Heart left ventricle (tissue), 16 donors: ENCODE measurements at regions not wholly inside any gene's neighbourhood (a gene's known extent, or its start where the extent isn't known, plus 50 kb on each side); places are given as distances from the start of the nearest gene placed in this dataset.

ENCODE experiments used
- ATAC-seq, 4 donors: fragments of 200-7000 bp; cut with Tn5 transposase; one replicate each; pipeline ENCODE4 v1.9.1; 2020 to 2022; ENCODE audit warnings: moderate library complexity in 4 of 4, mild to moderate bottlenecking in 3 of 4, moderate number of reproducible peaks in 1 of 4
- DNase-seq, 5 donors: peaks; one replicate each; pipeline ENCODE4 v3.0.0-alpha.2; 2020
- H3K27ac ChIP-seq, 12 donors: fragments of 200-600 bp; sonication (generic) in 4 of 12; one replicate each; pipeline versions ENCODE4 v1.5.0 to v1.8.0; 2016 to 2022; ENCODE audit warnings: mild to moderate bottlenecking in 2 of 12
- H3K27me3 ChIP-seq, 9 donors: fragments of 200-600 bp; sonication (generic) in 2 of 9; one replicate each; pipeline versions ENCODE4 v1.5.1 to v1.8.0; 2016 to 2022; ENCODE audit warnings: mild to moderate bottlenecking in 3 of 9
- H3K36me3 ChIP-seq, 9 donors: fragments of 200-600 bp; sonication (generic) in 2 of 9; one replicate each; pipeline versions ENCODE4 v1.5.0 to v1.8.0; 2018 to 2022; ENCODE audit warnings: mild to moderate bottlenecking in 2 of 9
- H3K4me1 ChIP-seq, 12 donors: fragments of 200-600 bp; sonication (generic) in 4 of 12; one replicate each; pipeline versions ENCODE4 v1.5.0 to v1.8.0; 2016 to 2022; ENCODE audit warnings: mild to moderate bottlenecking in 3 of 12
- H3K4me3 ChIP-seq, 12 donors: fragments of 200-600 bp; sonication (generic) in 4 of 12; one replicate each; pipeline versions ENCODE4 v1.5.0 to v1.8.0; 2017 to 2022; ENCODE audit warnings: mild to moderate bottlenecking in 9 of 12, moderate library complexity in 4 of 12
- H3K9me3 ChIP-seq, 12 donors: fragments of 200-600 bp; sonication (generic) in 4 of 12; one replicate each; pipeline versions ENCODE4 v1.5.0 to v1.8.0; 2016 to 2022; ENCODE audit warnings: mild to moderate bottlenecking in 1 of 12
- POLR2A ChIP-seq, 2 donors: fragments of 450-650 bp; IDR thresholded peaks; one replicate each; pipeline ENCODE4 v1.6.1; 2017; ENCODE audit warnings: antibody characterized with exemption in 2 of 2, mild to moderate bottlenecking in 2 of 2, moderate library complexity in 2 of 2
- WGBS, 4 donors: extraction: QIAGEN DNeasy Blood & Tissue Kit in 2 of 4; methylation state at CpG; one replicate each; pipeline versions ENCODE4 v1.1.5 to v1.1.7; 2013 to 2018; 5-methylcytosine and 5-hydroxymethylcytosine counted together
- intact Hi-C, 10 donors: fragments of 100-400 bp; cut with DNase I; formaldehyde crosslinking; loops; one replicate each; pipeline versions ENCODE4 v1.11.1 to v1.14.2; 2022
- TF ChIP-seq, protein P1 (sequence below), 12 donors: fragments of 200-600 bp; sonication (generic) in 4 of 12; IDR thresholded peaks; one replicate each; pipeline versions ENCODE4 v1.5.0 to v1.8.0; 2018 to 2022; ENCODE audit warnings: antibody characterized with exemption in 12 of 12, mild to moderate bottlenecking in 5 of 12
- donor health status: ischemic (EF 13 %, LVEDD 7.1; RV severe dilation, severe dysfunction).
- donor health status: healthy with polysubstance abuse.
- donor health status: DM: no; HTN: yes; CAD: no.
- donor health status: DM: no; HTN: no; CAD: no.
- donor health status: ischemic (EF 25% LVEDD 6.9; RV normal size, moderate dysfunction).
- donor health status: ischemic (EF 25% LVEDD 5.7; RV mildly dilated, moderate dysfunction).
- donor health status: healthy.
- donor health status: DM: yes; HTN: yes; CAD: no.
- donor health status: ischemic (EF 35%, LVEDD 5.7; RV mildly dilated, moderate dysfunction).
- donor health status: nonischemic (EF 11% LVEDD 7.7; RV severe dilation, severe dysfunction).
- donor health status: DM: yes; HTN: yes; CAD: no.
- donor health status: PGD.
- donor health status: ischemic (EF 29% LVEDD 5.4; RV normal size, mild dysfunction).
- donor health status: nonischemic (EF 23%, LVEDD 6.1; RV moderate dilation, normal function).

- H3K36me3 ChIP-seq: no peaks in the 10 kb centered on the region
- intact Hi-C loops: no loop called here
- 75 to 85% (median 79%) methylated on average over 3 of the region's 3 CpGs for WGBS, 4 donors
Observed at GRCh38 chr15:38743147-38743546, 178.5 kb upstream of the RASGRP1 start.

GRCh38 chr15:38745126-38745525 lies 180.5 kb upstream of the RASGRP1 start:
- no peak for DNase-seq
- Histone ChIP-seq H3K27me3 (peaks cover 0 to 2% (median 0%) of the 10 kb centered on the region in 9 donors), H3K27ac (no peak overlapping the region), H3K9me3 (no peaks in the 10 kb centered on the region), H3K4me1 (no peaks in the 10 kb centered on the region), H3K4me3 (no peak overlapping the region), H3K36me3 (no peaks in the 10 kb centered on the region)
- intact Hi-C loops: no loop called here
- TF ChIP-seq, protein P1, sequence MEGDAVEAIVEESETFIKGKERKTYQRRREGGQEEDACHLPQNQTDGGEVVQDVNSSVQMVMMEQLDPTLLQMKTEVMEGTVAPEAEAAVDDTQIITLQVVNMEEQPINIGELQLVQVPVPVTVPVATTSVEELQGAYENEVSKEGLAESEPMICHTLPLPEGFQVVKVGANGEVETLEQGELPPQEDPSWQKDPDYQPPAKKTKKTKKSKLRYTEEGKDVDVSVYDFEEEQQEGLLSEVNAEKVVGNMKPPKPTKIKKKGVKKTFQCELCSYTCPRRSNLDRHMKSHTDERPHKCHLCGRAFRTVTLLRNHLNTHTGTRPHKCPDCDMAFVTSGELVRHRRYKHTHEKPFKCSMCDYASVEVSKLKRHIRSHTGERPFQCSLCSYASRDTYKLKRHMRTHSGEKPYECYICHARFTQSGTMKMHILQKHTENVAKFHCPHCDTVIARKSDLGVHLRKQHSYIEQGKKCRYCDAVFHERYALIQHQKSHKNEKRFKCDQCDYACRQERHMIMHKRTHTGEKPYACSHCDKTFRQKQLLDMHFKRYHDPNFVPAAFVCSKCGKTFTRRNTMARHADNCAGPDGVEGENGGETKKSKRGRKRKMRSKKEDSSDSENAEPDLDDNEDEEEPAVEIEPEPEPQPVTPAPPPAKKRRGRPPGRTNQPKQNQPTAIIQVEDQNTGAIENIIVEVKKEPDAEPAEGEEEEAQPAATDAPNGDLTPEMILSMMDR (IDR thresholded peaks at IDR 0.05): no peak
- TF ChIP-seq POLR2A (IDR thresholded peaks at IDR 0.05): no peak
- no peak for ATAC-seq
- 69 to 89% (median 87%) methylated on average over 1 of the region's 1 CpG for WGBS, 4 donors

More at GRCh38 chr15:38743147-38743546, 178.5 kb upstream of the RASGRP1 start:
- no peaks in the 10 kb centered on the region for H3K4me1 ChIP-seq
- H3K27ac ChIP-seq: no peak overlapping the region
- peaks cover 0 to 4% (median 0%) of the 10 kb centered on the region in 9 donors for H3K27me3 ChIP-seq
- H3K4me3 ChIP-seq: no peak overlapping the region
- no peaks in the 10 kb centered on the region for H3K9me3 ChIP-seq
- no peak for TF ChIP-seq POLR2A (IDR thresholded peaks at IDR 0.05)
- TF ChIP-seq, protein P1 (IDR thresholded peaks at IDR 0.05): no peak
- ATAC-seq (no peak), DNase-seq (no peak)

DNA sequence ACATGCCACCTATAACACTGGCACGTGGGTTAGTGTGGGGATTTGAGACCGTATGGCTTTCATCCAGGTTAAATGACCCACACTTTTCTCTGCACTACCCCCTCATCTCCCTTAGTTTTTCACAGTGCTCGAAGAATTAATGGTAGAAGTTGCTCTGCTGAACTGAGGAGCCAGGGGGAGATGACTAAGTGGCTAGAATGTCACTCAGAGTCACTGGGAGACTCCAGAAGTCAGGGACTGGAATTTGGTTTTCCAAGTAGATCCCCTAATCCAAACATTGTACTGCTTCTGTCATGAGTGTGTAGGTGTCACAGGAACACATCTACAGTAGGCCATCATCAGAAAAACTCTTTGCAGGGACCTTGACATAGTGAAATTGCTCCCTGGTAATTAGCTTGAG lies 181.0 kb upstream of the RASGRP1 start:
- Histone ChIP-seq H3K27me3 (no peaks in the 10 kb centered on the region), H3K27ac (no peak overlapping the region), H3K4me3 (no peak overlapping the region), H3K9me3 (no peaks in the 10 kb centered on the region), H3K4me1 (no peaks in the 10 kb centered on the region), H3K36me3 (no peaks in the 10 kb centered on the region)
- WGBS, 4 donors: 68 to 78% (median 74%) methylated on average over 3 of the region's 3 CpGs
- intact Hi-C loops: no loop called here
- ATAC-seq (no peak), DNase-seq (no peak)
- TF ChIP-seq, protein P1 (IDR thresholded peaks at IDR 0.05): no peak
- no peak for TF ChIP-seq POLR2A (IDR thresholded peaks at IDR 0.05)

DNA sequence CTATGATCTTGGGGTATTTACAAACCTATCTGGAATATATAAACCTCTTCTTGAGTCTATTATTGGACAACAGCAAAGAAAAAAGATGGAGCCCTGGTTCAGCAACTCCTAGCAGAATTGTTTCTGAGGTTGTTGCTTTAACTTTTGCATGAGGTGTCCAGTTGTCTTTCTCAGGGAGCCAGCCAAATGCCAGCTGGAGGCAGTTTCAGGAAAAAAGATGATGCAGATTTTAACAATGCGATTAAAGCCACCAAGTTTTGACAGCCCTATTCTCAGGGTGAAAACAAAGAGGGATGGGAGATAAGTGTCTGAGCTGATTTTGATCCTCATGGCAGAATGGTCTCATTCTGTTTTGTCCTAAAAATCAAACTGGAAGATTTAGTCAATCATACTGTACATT lies 181.6 kb upstream of the RASGRP1 start:
- TF ChIP-seq POLR2A (IDR thresholded peaks at IDR 0.05): no peak
- TF ChIP-seq, protein P1 (IDR thresholded peaks at IDR 0.05): no peak
- Histone ChIP-seq H3K27me3 (no peaks in the 10 kb centered on the region), H3K27ac (no peak overlapping the region), H3K4me3 (no peak overlapping the region), H3K36me3 (no peaks in the 10 kb centered on the region), H3K4me1 (no peaks in the 10 kb centered on the region), H3K9me3 (no peaks in the 10 kb centered on the region)
- WGBS, 4 donors: 88 to 94% (median 92%) methylated on average over 1 of the region's 1 CpG
- ATAC-seq (no peak), DNase-seq (no peak)
- intact Hi-C loops: no loop called here
